Neural crest cell (in vitro differentiated cells): ENCODE measurements at regions not wholly inside any gene's neighbourhood (a gene's known extent, or its start where the extent isn't known, plus 50 kb on each side); places are given as distances from the start of the nearest gene placed in this dataset.
"Not testable (repeated sequence)": the region's sequence is repeated elsewhere in the genome, so short reads cannot be mapped to it uniquely, and the experiment has no call there.

Experiments
- DNase-seq: peaks from one replicate; pipeline ENCODE4 v3.0.0; 2021; ENCODE audit warnings: low read depth, mixed read lengths, low spot score
- H3K27ac Mint-ChIP-seq: one replicate; pipeline ENCODE4 v1.8.0; 2021; ENCODE audit warnings: mild to moderate bottlenecking, mixed read lengths; ENCODE audit not compliant: unreplicated experiment
- H3K27me3 Mint-ChIP-seq: 2 replicates; pipeline ENCODE4 v1.8.0; 2021; ENCODE audit warnings: low read depth, mild to moderate bottlenecking, mixed read lengths
- H3K36me3 Mint-ChIP-seq: 2 replicates; pipeline ENCODE4 v1.8.0; 2021; ENCODE audit warnings: low read depth, mild to moderate bottlenecking, mixed read lengths
- H3K4me1 Mint-ChIP-seq: 2 replicates; pipeline ENCODE4 v1.8.0; 2021; ENCODE audit warnings: mixed read lengths
- H3K4me3 Mint-ChIP-seq: one replicate; pipeline ENCODE4 v1.8.0; 2021; ENCODE audit warnings: mild to moderate bottlenecking, mixed read lengths
- H3K9me3 Mint-ChIP-seq: 2 replicates; pipeline ENCODE4 v1.8.0; 2021; ENCODE audit warnings: mixed read lengths
- TF ChIP-seq, protein P1 (sequence below): fragments of 200-600 bp; sonication (generic); conservative IDR thresholded peaks from 2 replicates; pipeline ENCODE4 v1.5.0; 2021; ENCODE audit warnings: antibody characterized with exemption, mild to moderate bottlenecking

DNA sequence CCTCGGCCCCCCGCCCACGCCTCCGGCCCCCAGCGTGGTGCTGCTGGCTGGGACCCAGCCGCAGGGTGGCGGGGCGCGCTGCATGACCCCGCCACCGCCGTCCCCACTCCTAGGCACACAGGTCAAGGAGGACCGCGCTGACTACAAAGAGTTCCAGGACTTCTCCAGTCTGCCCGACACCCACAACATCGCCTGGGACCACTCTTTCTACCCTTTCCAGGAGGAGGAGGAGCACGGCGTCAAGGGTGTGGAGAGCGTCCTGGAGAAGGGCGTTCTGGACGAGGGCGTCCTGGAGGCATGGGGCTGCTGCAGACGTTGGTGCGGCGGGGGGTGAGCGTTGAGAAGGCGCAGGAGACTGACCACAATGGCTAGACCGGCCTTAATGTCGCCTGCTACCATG, 101.7 kb upstream of the OR4C13 start:
- not testable (repeated sequence) for H3K4me1 Mint-ChIP-seq, H3K4me3 Mint-ChIP-seq

GRCh38 chr11:49851511-49851910, 100.7 kb upstream of the OR4C13 start:
- Mint-ChIP-seq H3K4me1 (no peaks in the 10 kb centered on the region), H3K4me3 (no peak overlapping the region), H3K27ac (no peak overlapping the region), H3K9me3 (peaks cover 3% of the 10 kb centered on the region), H3K27me3 (no peaks in the 10 kb centered on the region), H3K36me3 (no peaks in the 10 kb centered on the region)
- no peak for DNase-seq
- TF ChIP-seq, protein P1, sequence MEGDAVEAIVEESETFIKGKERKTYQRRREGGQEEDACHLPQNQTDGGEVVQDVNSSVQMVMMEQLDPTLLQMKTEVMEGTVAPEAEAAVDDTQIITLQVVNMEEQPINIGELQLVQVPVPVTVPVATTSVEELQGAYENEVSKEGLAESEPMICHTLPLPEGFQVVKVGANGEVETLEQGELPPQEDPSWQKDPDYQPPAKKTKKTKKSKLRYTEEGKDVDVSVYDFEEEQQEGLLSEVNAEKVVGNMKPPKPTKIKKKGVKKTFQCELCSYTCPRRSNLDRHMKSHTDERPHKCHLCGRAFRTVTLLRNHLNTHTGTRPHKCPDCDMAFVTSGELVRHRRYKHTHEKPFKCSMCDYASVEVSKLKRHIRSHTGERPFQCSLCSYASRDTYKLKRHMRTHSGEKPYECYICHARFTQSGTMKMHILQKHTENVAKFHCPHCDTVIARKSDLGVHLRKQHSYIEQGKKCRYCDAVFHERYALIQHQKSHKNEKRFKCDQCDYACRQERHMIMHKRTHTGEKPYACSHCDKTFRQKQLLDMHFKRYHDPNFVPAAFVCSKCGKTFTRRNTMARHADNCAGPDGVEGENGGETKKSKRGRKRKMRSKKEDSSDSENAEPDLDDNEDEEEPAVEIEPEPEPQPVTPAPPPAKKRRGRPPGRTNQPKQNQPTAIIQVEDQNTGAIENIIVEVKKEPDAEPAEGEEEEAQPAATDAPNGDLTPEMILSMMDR, result no peak

More for the DNA sequence above, 101.7 kb upstream of the OR4C13 start:
- DNase-seq, H3K27me3 Mint-ChIP-seq, H3K36me3 Mint-ChIP-seq, H3K9me3 Mint-ChIP-seq, H3K27ac Mint-ChIP-seq: not testable (repeated sequence)

DNA sequence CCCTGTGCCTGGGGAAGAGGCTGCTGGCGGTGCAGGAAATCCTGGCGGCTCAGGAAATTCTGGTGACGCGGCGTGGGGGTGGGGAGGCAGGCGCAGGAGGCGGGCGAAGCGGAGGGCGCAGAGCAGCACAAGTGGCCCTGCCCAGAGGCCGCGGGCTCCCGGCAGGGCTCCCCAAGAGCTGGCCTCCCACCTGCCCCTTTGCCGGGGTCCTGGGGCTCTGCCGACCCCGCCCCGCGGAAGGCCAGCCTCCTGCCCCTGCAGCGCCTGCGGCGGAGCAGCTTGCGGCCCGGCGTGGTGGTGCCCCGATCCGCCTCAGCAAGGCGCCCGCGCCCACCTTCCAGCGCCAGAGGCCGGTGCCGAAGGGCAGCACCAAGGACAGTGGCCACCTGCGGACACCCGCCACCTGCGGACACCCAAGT, 100.2 kb upstream of the OR4C13 start:
- no peak for DNase-seq
- Mint-ChIP-seq H3K9me3 (peaks cover 3% of the 10 kb centered on the region), H3K4me3 (no peak overlapping the region), H3K27me3 (no peaks in the 10 kb centered on the region), H3K36me3 (no peaks in the 10 kb centered on the region), H3K27ac (no peak overlapping the region), H3K4me1 (no peaks in the 10 kb centered on the region)
- TF ChIP-seq, protein P1, result no peak

- not testable (repeated sequence) for DNase-seq, H3K27me3 Mint-ChIP-seq, H3K4me1 Mint-ChIP-seq, H3K27ac Mint-ChIP-seq, H3K36me3 Mint-ChIP-seq, H3K4me3 Mint-ChIP-seq, H3K9me3 Mint-ChIP-seq
These were observed 63.3 kb upstream of the OR4C13 start for GRCh38 chr11:49888875-49889274.

DNA sequence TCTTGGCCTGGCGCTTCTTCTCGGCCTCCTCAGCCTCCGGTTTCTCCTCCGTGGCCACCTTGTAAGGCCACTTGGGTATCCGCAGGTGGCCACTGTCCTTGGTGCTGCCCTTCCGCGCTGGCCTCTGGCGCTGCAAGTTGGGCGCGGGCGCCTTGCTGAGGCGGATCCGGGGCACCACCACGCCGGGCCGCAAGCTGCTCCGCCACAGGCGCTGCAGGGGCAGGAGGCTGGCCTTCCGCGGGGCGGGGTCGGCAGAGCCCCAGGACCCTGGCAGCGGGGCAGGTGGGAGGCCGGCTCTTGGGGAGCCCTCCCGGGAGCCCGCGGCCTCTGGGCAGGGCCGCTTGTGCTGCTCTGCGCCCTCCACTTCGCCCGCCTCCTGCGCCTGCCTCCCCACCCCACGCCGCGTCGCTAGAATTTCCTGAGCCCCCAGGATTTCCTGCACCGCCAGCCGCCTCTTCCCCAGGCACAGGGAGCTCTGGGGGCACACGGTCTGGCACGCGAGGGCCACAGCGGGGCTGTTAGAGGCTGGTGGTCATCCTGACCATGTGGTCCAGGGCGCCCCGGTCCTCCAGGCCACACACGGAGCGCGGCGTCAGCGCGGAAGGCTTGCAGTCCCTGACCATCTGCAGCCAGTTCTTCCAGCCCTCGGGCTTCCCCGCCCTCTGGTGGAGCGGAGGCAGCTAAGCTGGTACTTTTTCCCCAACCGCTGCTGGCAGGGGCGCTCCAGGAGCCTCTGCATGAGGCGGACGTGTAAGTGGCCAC, 60.1 kb upstream of the OR4C13 start:
- H3K9me3 Mint-ChIP-seq, result peaks cover 17% of the 10 kb centered on the region
- not testable (repeated sequence) for DNase-seq, H3K36me3 Mint-ChIP-seq, H3K4me3 Mint-ChIP-seq, H3K4me1 Mint-ChIP-seq, H3K27me3 Mint-ChIP-seq, H3K27ac Mint-ChIP-seq

GRCh38 chr11:49893442-49893841, 58.7 kb upstream of the OR4C13 start:
- not testable (repeated sequence) for H3K27ac Mint-ChIP-seq, H3K27me3 Mint-ChIP-seq, H3K4me3 Mint-ChIP-seq, H3K4me1 Mint-ChIP-seq, DNase-seq, H3K36me3 Mint-ChIP-seq
- H3K9me3 Mint-ChIP-seq, result peaks cover 25% of the 10 kb centered on the region
